ENCODE measurements at regions not wholly inside any gene's neighbourhood (a gene's known extent, or its start where the extent isn't known, plus 50 kb on each side); places are given as distances from the start of the nearest gene placed in this dataset.

DNA sequence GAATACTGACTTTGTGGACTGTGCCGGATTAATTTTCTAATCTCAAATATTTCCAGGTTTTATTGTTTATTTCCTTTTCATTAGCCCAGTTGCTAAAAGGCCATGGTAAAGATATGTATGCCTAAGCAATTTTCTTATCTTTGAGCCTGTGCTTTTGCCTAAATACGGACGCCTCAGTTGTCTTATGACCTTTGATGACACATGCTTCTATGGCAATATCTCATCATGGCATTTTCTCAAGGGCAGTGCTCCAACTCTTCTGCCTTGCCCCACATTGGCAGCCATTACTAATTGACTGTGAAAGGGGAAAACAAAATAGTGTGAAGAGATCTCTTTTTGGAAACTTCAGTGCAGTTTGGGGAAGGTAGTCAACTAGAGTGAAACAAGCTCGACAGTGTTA lies 809.6 kb upstream of the NR2F2 start:
- Mint-ChIP-seq H3K36me3 (no peaks in the 10 kb centered on the region), H3K4me1 (peaks cover 5% of the 10 kb centered on the region), H3K27me3 (ENCODE audit: low read depth) (no peaks in the 10 kb centered on the region), H3K27ac (no peak overlapping the region), H3K9me3 (peaks cover 7% of the 10 kb centered on the region), H3K4me3 (no peak overlapping the region)
- POLR2A ChIA-PET, result no interaction called here
- CTCF ChIA-PET, result no interaction called here
- DNase-seq (ENCODE audit: low spot score) (no peak), ATAC-seq (no peak)
- TF ChIP-seq, protein P1, sequence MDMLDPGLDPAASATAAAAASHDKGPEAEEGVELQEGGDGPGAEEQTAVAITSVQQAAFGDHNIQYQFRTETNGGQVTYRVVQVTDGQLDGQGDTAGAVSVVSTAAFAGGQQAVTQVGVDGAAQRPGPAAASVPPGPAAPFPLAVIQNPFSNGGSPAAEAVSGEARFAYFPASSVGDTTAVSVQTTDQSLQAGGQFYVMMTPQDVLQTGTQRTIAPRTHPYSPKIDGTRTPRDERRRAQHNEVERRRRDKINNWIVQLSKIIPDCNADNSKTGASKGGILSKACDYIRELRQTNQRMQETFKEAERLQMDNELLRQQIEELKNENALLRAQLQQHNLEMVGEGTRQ (CRISPR knock-in tag; IDR thresholded peaks at IDR 0.05), result no peak
- TF ChIP-seq, protein P2, sequence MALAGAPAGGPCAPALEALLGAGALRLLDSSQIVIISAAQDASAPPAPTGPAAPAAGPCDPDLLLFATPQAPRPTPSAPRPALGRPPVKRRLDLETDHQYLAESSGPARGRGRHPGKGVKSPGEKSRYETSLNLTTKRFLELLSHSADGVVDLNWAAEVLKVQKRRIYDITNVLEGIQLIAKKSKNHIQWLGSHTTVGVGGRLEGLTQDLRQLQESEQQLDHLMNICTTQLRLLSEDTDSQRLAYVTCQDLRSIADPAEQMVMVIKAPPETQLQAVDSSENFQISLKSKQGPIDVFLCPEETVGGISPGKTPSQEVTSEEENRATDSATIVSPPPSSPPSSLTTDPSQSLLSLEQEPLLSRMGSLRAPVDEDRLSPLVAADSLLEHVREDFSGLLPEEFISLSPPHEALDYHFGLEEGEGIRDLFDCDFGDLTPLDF (CRISPR knock-in tag; IDR thresholded peaks at IDR 0.05), result no peak
- TF ChIP-seq ZNF138 (CRISPR knock-in tag; conservative IDR thresholded peaks at IDR 0.05), result no peak

DNA sequence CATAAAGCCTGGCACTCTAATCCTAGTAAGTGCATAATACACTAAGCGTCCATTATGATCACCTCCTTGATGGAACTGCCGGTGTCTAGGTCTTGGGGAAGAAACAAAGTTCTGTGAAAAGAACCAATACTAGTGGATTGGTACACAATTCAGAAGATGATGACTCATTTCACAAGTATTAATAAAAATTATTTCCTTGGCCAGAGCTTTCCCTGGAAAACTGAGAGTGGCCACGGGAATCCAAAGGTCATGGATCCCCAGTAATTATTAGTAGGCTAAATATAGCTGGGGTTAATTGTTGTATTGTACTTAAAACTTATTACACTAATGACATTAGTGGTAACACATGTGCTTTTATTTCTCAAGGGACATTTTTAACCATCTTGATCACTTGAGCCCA lies 808.0 kb upstream of the NR2F2 start:
- ChIA-PET POLR2A (no interaction called here), CTCF (no interaction called here)
- peaks cover 5% of the 10 kb centered on the region for H3K4me1 Mint-ChIP-seq
- H3K27me3 Mint-ChIP-seq (ENCODE audit: low read depth), result no peaks in the 10 kb centered on the region
- H3K4me3 Mint-ChIP-seq, result no peak overlapping the region
- ATAC-seq, result no peak
- TF ChIP-seq, protein P3, sequence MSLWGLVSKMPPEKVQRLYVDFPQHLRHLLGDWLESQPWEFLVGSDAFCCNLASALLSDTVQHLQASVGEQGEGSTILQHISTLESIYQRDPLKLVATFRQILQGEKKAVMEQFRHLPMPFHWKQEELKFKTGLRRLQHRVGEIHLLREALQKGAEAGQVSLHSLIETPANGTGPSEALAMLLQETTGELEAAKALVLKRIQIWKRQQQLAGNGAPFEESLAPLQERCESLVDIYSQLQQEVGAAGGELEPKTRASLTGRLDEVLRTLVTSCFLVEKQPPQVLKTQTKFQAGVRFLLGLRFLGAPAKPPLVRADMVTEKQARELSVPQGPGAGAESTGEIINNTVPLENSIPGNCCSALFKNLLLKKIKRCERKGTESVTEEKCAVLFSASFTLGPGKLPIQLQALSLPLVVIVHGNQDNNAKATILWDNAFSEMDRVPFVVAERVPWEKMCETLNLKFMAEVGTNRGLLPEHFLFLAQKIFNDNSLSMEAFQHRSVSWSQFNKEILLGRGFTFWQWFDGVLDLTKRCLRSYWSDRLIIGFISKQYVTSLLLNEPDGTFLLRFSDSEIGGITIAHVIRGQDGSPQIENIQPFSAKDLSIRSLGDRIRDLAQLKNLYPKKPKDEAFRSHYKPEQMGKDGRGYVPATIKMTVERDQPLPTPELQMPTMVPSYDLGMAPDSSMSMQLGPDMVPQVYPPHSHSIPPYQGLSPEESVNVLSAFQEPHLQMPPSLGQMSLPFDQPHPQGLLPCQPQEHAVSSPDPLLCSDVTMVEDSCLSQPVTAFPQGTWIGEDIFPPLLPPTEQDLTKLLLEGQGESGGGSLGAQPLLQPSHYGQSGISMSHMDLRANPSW (CRISPR knock-in tag; conservative IDR thresholded peaks at IDR 0.05; ENCODE audit: low read depth), result no peak
- TF ChIP-seq MXD4 (CRISPR knock-in tag; IDR thresholded peaks at IDR 0.05; ENCODE audit: borderline replicate concordance), result no peak
- no peak for TF ChIP-seq ZNF396 (CRISPR knock-in tag; IDR thresholded peaks at IDR 0.05; ENCODE audit: borderline replicate concordance)
- TF ChIP-seq, protein P4, sequence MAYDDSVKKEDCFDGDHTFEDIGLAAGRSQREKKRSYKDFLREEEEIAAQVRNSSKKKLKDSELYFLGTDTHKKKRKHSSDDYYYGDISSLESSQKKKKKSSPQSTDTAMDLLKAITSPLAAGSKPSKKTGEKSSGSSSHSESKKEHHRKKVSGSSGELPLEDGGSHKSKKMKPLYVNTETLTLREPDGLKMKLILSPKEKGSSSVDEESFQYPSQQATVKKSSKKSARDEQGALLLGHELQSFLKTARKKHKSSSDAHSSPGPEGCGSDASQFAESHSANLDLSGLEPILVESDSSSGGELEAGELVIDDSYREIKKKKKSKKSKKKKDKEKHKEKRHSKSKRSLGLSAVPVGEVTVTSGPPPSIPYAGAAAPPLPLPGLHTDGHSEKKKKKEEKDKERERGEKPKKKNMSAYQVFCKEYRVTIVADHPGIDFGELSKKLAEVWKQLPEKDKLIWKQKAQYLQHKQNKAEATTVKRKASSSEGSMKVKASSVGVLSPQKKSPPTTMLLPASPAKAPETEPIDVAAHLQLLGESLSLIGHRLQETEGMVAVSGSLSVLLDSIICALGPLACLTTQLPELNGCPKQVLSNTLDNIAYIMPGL (CRISPR knock-in tag; IDR thresholded peaks at IDR 0.05), result no peak
- TF ChIP-seq, protein P5, sequence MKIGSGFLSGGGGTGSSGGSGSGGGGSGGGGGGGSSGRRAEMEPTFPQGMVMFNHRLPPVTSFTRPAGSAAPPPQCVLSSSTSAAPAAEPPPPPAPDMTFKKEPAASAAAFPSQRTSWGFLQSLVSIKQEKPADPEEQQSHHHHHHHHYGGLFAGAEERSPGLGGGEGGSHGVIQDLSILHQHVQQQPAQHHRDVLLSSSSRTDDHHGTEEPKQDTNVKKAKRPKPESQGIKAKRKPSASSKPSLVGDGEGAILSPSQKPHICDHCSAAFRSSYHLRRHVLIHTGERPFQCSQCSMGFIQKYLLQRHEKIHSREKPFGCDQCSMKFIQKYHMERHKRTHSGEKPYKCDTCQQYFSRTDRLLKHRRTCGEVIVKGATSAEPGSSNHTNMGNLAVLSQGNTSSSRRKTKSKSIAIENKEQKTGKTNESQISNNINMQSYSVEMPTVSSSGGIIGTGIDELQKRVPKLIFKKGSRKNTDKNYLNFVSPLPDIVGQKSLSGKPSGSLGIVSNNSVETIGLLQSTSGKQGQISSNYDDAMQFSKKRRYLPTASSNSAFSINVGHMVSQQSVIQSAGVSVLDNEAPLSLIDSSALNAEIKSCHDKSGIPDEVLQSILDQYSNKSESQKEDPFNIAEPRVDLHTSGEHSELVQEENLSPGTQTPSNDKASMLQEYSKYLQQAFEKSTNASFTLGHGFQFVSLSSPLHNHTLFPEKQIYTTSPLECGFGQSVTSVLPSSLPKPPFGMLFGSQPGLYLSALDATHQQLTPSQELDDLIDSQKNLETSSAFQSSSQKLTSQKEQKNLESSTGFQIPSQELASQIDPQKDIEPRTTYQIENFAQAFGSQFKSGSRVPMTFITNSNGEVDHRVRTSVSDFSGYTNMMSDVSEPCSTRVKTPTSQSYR (CRISPR knock-in tag; IDR thresholded peaks at IDR 0.05), result no peak
- TF ChIP-seq, protein P6, sequence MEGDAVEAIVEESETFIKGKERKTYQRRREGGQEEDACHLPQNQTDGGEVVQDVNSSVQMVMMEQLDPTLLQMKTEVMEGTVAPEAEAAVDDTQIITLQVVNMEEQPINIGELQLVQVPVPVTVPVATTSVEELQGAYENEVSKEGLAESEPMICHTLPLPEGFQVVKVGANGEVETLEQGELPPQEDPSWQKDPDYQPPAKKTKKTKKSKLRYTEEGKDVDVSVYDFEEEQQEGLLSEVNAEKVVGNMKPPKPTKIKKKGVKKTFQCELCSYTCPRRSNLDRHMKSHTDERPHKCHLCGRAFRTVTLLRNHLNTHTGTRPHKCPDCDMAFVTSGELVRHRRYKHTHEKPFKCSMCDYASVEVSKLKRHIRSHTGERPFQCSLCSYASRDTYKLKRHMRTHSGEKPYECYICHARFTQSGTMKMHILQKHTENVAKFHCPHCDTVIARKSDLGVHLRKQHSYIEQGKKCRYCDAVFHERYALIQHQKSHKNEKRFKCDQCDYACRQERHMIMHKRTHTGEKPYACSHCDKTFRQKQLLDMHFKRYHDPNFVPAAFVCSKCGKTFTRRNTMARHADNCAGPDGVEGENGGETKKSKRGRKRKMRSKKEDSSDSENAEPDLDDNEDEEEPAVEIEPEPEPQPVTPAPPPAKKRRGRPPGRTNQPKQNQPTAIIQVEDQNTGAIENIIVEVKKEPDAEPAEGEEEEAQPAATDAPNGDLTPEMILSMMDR (IDR thresholded peaks at IDR 0.05), result no peak
- no peak for TF ChIP-seq NR1H2 (CRISPR knock-in tag; IDR thresholded peaks at IDR 0.05)
- TF ChIP-seq, protein P7, sequence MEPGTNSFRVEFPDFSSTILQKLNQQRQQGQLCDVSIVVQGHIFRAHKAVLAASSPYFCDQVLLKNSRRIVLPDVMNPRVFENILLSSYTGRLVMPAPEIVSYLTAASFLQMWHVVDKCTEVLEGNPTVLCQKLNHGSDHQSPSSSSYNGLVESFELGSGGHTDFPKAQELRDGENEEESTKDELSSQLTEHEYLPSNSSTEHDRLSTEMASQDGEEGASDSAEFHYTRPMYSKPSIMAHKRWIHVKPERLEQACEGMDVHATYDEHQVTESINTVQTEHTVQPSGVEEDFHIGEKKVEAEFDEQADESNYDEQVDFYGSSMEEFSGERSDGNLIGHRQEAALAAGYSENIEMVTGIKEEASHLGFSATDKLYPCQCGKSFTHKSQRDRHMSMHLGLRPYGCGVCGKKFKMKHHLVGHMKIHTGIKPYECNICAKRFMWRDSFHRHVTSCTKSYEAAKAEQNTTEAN (CRISPR knock-in tag; IDR thresholded peaks at IDR 0.05), result no peak
- TF ChIP-seq, protein P8, sequence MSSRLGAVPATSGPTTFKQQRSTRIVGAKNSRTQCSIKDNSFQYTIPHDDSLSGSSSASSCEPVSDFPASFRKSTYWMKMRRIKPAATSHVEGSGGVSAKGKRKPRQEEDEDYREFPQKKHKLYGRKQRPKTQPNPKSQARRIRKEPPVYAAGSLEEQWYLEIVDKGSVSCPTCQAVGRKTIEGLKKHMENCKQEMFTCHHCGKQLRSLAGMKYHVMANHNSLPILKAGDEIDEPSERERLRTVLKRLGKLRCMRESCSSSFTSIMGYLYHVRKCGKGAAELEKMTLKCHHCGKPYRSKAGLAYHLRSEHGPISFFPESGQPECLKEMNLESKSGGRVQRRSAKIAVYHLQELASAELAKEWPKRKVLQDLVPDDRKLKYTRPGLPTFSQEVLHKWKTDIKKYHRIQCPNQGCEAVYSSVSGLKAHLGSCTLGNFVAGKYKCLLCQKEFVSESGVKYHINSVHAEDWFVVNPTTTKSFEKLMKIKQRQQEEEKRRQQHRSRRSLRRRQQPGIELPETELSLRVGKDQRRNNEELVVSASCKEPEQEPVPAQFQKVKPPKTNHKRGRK (CRISPR knock-in tag; IDR thresholded peaks at IDR 0.05; ENCODE audit: borderline replicate concordance), result no peak
- peaks cover 18% of the 10 kb centered on the region for H3K9me3 Mint-ChIP-seq
- no peak for DNase-seq (ENCODE audit: low spot score)
- no peak overlapping the region for H3K27ac Mint-ChIP-seq
- peaks cover 5% of the 10 kb centered on the region; the same call in 1 of the 2 replicates for H3K36me3 Mint-ChIP-seq
